ENCODE measurements at regions not wholly inside any gene's neighbourhood (a gene's known extent, or its start where the extent isn't known, plus 50 kb on each side); places are given as distances from the start of the nearest gene placed in this dataset.

DNA sequence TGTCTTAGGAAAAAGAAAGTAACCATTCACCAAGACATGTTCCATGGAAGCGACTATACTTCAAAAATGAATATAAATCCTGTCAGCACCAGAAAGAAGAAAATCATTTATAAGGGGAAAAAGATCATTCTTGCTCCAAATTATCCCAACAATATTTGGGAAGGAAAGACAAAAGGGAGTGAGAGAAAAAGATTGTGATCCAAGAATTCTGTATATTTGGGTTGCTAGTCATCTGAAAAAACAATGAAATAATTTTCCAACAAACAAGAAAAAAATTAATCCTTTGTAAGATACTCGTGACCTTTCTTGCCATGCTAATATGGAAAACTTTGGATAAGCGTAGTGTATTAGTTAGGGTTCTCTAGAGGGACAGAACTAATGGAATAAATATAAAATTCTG lies 163.2 kb upstream of the ZNF32 start:
- Histone ChIP-seq H3K36me3 (no peaks in the 10 kb centered on the region), H3K9me3 (no peaks in the 10 kb centered on the region), H3K4me3 (no peak overlapping the region), H3K27me3 (no peaks in the 10 kb centered on the region), H3K27ac (peak overlapping the region in 3 of 10 donors; percentile 47 to 72 (median 59)), H3K4me1 (peaks cover 3 to 62% (median 31%) of the 10 kb centered on the region in 9 donors)
- DNase-seq, result no peak
- intact Hi-C loops (cut with DNase I), result no loop called here
- ATAC-seq, result no peak
- TF ChIP-seq, protein P1, sequence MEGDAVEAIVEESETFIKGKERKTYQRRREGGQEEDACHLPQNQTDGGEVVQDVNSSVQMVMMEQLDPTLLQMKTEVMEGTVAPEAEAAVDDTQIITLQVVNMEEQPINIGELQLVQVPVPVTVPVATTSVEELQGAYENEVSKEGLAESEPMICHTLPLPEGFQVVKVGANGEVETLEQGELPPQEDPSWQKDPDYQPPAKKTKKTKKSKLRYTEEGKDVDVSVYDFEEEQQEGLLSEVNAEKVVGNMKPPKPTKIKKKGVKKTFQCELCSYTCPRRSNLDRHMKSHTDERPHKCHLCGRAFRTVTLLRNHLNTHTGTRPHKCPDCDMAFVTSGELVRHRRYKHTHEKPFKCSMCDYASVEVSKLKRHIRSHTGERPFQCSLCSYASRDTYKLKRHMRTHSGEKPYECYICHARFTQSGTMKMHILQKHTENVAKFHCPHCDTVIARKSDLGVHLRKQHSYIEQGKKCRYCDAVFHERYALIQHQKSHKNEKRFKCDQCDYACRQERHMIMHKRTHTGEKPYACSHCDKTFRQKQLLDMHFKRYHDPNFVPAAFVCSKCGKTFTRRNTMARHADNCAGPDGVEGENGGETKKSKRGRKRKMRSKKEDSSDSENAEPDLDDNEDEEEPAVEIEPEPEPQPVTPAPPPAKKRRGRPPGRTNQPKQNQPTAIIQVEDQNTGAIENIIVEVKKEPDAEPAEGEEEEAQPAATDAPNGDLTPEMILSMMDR (IDR thresholded peaks at IDR 0.05), result no peak
- 60 to 84% methylated on average over 3 of the region's 3 CpGs for WGBS, 2 donors

DNA sequence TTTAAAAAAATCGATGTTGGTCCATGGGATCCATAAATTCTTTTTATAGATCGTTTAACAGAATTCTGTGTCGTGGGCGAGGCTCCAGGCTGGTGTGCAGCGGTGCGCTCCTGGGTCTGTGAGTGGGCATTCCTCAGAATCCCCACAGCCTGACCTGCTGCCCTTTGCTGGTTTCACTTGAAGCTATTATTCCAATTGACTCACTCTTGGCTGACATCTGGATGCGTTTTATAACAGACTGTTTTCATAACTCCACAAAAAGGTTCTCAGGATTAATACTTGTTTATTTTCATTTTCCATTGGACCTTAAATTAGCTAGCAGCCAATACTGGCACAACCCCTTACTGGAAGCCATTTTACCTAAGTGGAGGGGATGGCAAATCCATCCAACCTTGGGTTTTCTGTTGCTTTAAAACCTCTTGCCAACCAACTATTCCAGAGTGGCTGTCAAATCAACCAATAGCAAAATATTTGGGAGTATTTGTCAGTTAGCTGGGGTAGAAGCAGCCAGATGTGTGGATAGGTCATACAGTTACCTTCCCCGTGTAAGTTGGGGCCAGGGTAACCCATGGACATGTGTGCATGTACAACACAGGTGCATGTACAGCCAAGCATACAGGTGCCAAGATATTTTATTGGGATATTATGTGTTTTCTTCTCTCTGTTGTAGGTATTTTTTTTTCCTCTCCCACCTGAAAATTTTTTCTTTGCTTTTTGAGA lies 160.7 kb upstream of the ZNF32 start:
- ATAC-seq, result peak in 5 of 8 donors; percentile 35 to 62 (median 49)
- 79 to 95% methylated on average over 8 of the region's 8 CpGs for WGBS, 2 donors
- H3K27me3 ChIP-seq, result no peaks in the 10 kb centered on the region
- DNase-seq, result no peak
- H3K9me3 ChIP-seq, result no peaks in the 10 kb centered on the region
- H3K4me1 ChIP-seq, result peaks cover 0 to 44% (median 14%) of the 10 kb centered on the region in 9 donors
- no peaks in the 10 kb centered on the region for H3K36me3 ChIP-seq
- TF ChIP-seq, protein P1 (IDR thresholded peaks at IDR 0.05), result no peak
- intact Hi-C loops (cut with DNase I), result loop anchor here in 1 of 10 donors (10.0 kb wide), 1 partner anchor 115 kb away; no protein-coding TSS in a partner anchor
- H3K4me3 ChIP-seq, result no peak overlapping the region
- H3K27ac ChIP-seq, result peak overlapping the region in 4 of 10 donors; percentile 7 to 72 (median 31)

DNA sequence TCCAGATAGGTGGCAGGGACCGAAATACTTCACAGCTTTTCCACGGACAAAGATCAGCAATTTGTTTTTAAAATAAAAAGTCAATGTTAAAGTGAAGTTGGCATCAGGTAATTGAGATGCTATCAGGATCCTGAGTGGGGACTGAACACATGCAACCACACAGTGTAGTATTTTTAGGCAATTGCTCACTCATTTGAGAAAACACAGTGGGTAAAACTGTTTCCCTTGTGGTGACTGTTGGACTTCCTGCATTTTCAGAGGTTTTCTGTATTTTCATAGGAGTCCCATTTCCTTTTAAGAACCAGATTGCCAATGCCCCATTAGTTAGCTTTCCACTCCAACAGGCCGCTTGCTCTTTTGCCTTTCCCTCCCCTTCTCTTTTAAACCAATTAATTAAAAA lies 159.5 kb upstream of the ZNF32 start:
- no peaks in the 10 kb centered on the region for H3K9me3 ChIP-seq
- no peak overlapping the region for H3K27ac ChIP-seq
- 89 to 94% methylated on average over 3 of the region's 3 CpGs for WGBS, 2 donors
- no peak overlapping the region for H3K4me3 ChIP-seq
- H3K27me3 ChIP-seq, result no peaks in the 10 kb centered on the region
- ATAC-seq (no peak), DNase-seq (no peak)
- TF ChIP-seq, protein P1 (IDR thresholded peaks at IDR 0.05), result no peak
- H3K36me3 ChIP-seq, result no peaks in the 10 kb centered on the region
- intact Hi-C loops (cut with DNase I), result loop anchor here in 1 of 10 donors (10.0 kb wide), 1 partner anchor 113 kb away; no protein-coding TSS in a partner anchor
- H3K4me1 ChIP-seq, result peaks cover 0 to 44% (median 14%) of the 10 kb centered on the region in 9 donors

DNA sequence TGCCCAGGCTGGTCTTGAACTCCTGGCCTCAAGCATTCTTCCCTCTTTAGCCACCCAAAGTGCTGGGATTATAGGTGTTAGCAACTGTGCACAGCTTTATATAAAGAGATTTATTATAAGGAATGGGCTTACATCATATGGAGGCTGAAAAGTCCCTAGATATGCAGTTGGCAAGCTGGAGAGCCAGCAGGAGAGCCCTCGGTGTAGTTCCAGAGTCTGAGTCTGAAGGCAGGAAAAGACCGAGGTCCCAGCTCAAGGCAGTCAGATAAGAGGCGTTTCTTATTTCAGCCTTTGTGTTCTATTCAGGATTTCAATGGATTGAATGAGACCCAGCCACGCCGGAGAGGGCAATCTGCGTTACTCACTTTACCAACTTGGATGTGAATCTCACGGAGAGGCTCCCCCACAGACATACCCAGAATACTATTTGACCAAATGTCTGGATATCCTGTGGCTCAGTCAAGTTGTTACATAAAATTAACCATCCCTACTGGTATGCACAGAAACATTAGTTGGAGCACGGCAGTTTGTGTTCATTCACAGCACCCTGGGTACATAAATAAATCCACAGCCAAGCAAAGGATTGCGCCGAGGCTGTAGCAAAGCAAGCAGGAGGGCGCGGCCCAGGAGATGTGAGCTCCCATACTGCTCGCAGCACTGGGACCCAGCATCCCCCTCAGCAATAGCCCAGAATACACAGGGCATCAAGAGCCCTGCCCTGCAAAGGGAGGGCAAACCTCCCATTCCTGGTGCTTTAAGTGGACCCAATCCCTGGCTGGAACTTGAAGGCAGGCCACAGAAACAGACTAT lies 158.4 kb upstream of the ZNF32 start:
- Histone ChIP-seq H3K4me1 (peaks cover 0 to 41% (median 14%) of the 10 kb centered on the region in 9 donors), H3K27me3 (no peaks in the 10 kb centered on the region), H3K27ac (peak overlapping the region in 1 of 10 donors; percentile 4), H3K36me3 (no peaks in the 10 kb centered on the region), H3K9me3 (no peaks in the 10 kb centered on the region), H3K4me3 (no peak overlapping the region)
- DNase-seq, result no peak
- WGBS, 2 donors, result 88 to 89% methylated on average over 13 of the region's 13 CpGs
- no peak for ATAC-seq
- intact Hi-C loops (cut with DNase I), result loop anchor here in 1 of 10 donors (10.0 kb wide), 1 partner anchor 112 kb away; no protein-coding TSS in a partner anchor
- TF ChIP-seq, protein P1 (IDR thresholded peaks at IDR 0.05), result no peak

All from heart right ventricle (tissue), 16 donors.